ENCODE measurements at regions not wholly inside any gene's neighbourhood (a gene's known extent, or its start where the extent isn't known, plus 50 kb on each side); places are given as distances from the start of the nearest gene placed in this dataset.
A peak's percentile ranks its signal among the peaks of the same experiment; 100 is the strongest.

GRCh38 chr2:19674051-19675002 is 227.5 kb downstream of the TTC32 start:
- no peak overlapping the region for H3K4me3 ChIP-seq (ENCODE audit: low read length)
- DNase-seq (ENCODE audit: low read depth) = peak; percentile 77
- no peak for TF ChIP-seq CTCF (conservative IDR thresholded peaks at IDR 0.05; ENCODE audit: low read length)

GRCh38 chr2:19673213-19673791 is 228.5 kb downstream of the TTC32 start:
- DNase-seq (ENCODE audit: low read depth) = peak; percentile 56
- no peak overlapping the region for H3K4me3 ChIP-seq (ENCODE audit: low read length)
- TF ChIP-seq CTCF (conservative IDR thresholded peaks at IDR 0.05; ENCODE audit: low read length) = no peak

GRCh38 chr2:19671916-19672315 is 229.9 kb downstream of the TTC32 start:
- no peak for DNase-seq (ENCODE audit: low read depth)

GRCh38 chr2:19671311-19671710 is 230.5 kb downstream of the TTC32 start:
- no peak overlapping the region for H3K4me3 ChIP-seq (ENCODE audit: low read length)
- no peak for TF ChIP-seq CTCF (conservative IDR thresholded peaks at IDR 0.05; ENCODE audit: low read length)
- no peak for DNase-seq (ENCODE audit: low read depth)

More at GRCh38 chr2:19671916-19672315, 229.9 kb downstream of the TTC32 start:
- no peak overlapping the region for H3K4me3 ChIP-seq (ENCODE audit: low read length)
- no peak for TF ChIP-seq CTCF (conservative IDR thresholded peaks at IDR 0.05; ENCODE audit: low read length)

- H3K4me3 ChIP-seq (ENCODE audit: low read length) = no peak overlapping the region
- TF ChIP-seq CTCF (conservative IDR thresholded peaks at IDR 0.05; ENCODE audit: low read length) = no peak
- no peak for DNase-seq (ENCODE audit: low read depth)
Observed at GRCh38 chr2:19670303-19670702, 231.5 kb downstream of the TTC32 start.

- H3K4me3 ChIP-seq (ENCODE audit: low read length) = no peak overlapping the region
- DNase-seq (ENCODE audit: low read depth) = no peak
- TF ChIP-seq CTCF (conservative IDR thresholded peaks at IDR 0.05; ENCODE audit: low read length) = no peak
Observed at GRCh38 chr2:19669559-19669958, 232.2 kb downstream of the TTC32 start.

- no peak for TF ChIP-seq CTCF (conservative IDR thresholded peaks at IDR 0.05; ENCODE audit: low read length)
Observed at GRCh38 chr2:19669126-19669525, 232.7 kb downstream of the TTC32 start.

More at GRCh38 chr2:19669126-19669525, 232.7 kb downstream of the TTC32 start:
- H3K4me3 ChIP-seq (ENCODE audit: low read length) = no peak overlapping the region
- DNase-seq (ENCODE audit: low read depth) = no peak
